ENCODE measurements at regions not wholly inside any gene's neighbourhood (a gene's known extent, or its start where the extent isn't known, plus 50 kb on each side); places are given as distances from the start of the nearest gene placed in this dataset.
"Not testable (repeated sequence)": the region's sequence is repeated elsewhere in the genome, so short reads cannot be mapped to it uniquely, and the experiment has no call there.

GRCh38 chr7:26087321-26088091, 64.5 kb upstream of the NFE2L3 start:
- TF ChIP-seq CTCF (IDR thresholded peaks at IDR 0.05; ENCODE audit: unreplicated experiment) = no peak

GRCh38 chr7:26089469-26089868, 62.5 kb upstream of the NFE2L3 start:
- not testable (repeated sequence) for H3K9me3 Mint-ChIP-seq (ENCODE audit: unreplicated experiment); H3K36me3 Mint-ChIP-seq (ENCODE audit: low read depth, unreplicated experiment); H3K4me1 Mint-ChIP-seq (ENCODE audit: unreplicated experiment); DNase-seq (ENCODE audit: low spot score); H3K27ac Mint-ChIP-seq (ENCODE audit: unreplicated experiment); H3K27me3 Mint-ChIP-seq (ENCODE audit: unreplicated experiment); H3K4me3 Mint-ChIP-seq (ENCODE audit: unreplicated experiment)

More at GRCh38 chr7:26087321-26088091, 64.5 kb upstream of the NFE2L3 start:
- Mint-ChIP-seq H3K36me3 (ENCODE audit: low read depth, unreplicated experiment) (no peaks in the 10 kb centered on the region), H3K27me3 (ENCODE audit: unreplicated experiment) (no peaks in the 10 kb centered on the region), H3K9me3 (ENCODE audit: unreplicated experiment) (no peaks in the 10 kb centered on the region), H3K4me3 (ENCODE audit: unreplicated experiment) (no peak overlapping the region), H3K27ac (ENCODE audit: unreplicated experiment) (no peak overlapping the region), H3K4me1 (ENCODE audit: unreplicated experiment) (peaks cover 9% of the 10 kb centered on the region)
- no peak for DNase-seq (ENCODE audit: low spot score)

- DNase-seq (ENCODE audit: low spot score) = no peak
- no peak overlapping the region for H3K27ac Mint-ChIP-seq (ENCODE audit: unreplicated experiment)
- TF ChIP-seq CTCF (IDR thresholded peaks at IDR 0.05; ENCODE audit: unreplicated experiment) = peak; percentile 44
- H3K4me3 Mint-ChIP-seq (ENCODE audit: unreplicated experiment) = no peak overlapping the region
- H3K27me3 Mint-ChIP-seq (ENCODE audit: unreplicated experiment) = no peaks in the 10 kb centered on the region
- no peaks in the 10 kb centered on the region for H3K9me3 Mint-ChIP-seq (ENCODE audit: unreplicated experiment)
- peaks cover 9% of the 10 kb centered on the region for H3K4me1 Mint-ChIP-seq (ENCODE audit: unreplicated experiment)
- H3K36me3 Mint-ChIP-seq (ENCODE audit: low read depth, unreplicated experiment) = no peaks in the 10 kb centered on the region
Observed at GRCh38 chr7:26090927-26091519, 61.0 kb upstream of the NFE2L3 start.

GRCh38 chr7:26091933-26092332, 60.1 kb upstream of the NFE2L3 start:
- H3K36me3 Mint-ChIP-seq (ENCODE audit: low read depth, unreplicated experiment) = no peaks in the 10 kb centered on the region
- peak; percentile 39 for TF ChIP-seq CTCF (IDR thresholded peaks at IDR 0.05; ENCODE audit: unreplicated experiment)
- DNase-seq (ENCODE audit: low spot score) = peak; percentile 20
- peak overlapping the region; percentile 16 for H3K4me3 Mint-ChIP-seq (ENCODE audit: unreplicated experiment)
- peak overlapping the region; percentile 8 for H3K27ac Mint-ChIP-seq (ENCODE audit: unreplicated experiment)
- H3K4me1 Mint-ChIP-seq (ENCODE audit: unreplicated experiment) = peaks cover 9% of the 10 kb centered on the region
- peaks cover 1% of the 10 kb centered on the region for H3K27me3 Mint-ChIP-seq (ENCODE audit: unreplicated experiment)
- no peaks in the 10 kb centered on the region for H3K9me3 Mint-ChIP-seq (ENCODE audit: unreplicated experiment)

GRCh38 chr7:26093023-26093422, 59.0 kb upstream of the NFE2L3 start:
- H3K27me3 Mint-ChIP-seq (ENCODE audit: unreplicated experiment) = peaks cover 1% of the 10 kb centered on the region
- no peak overlapping the region for H3K4me3 Mint-ChIP-seq (ENCODE audit: unreplicated experiment)
- DNase-seq (ENCODE audit: low spot score) = no peak
- no peak overlapping the region for H3K27ac Mint-ChIP-seq (ENCODE audit: unreplicated experiment)
- peaks cover 9% of the 10 kb centered on the region for H3K4me1 Mint-ChIP-seq (ENCODE audit: unreplicated experiment)
- H3K36me3 Mint-ChIP-seq (ENCODE audit: low read depth, unreplicated experiment) = no peaks in the 10 kb centered on the region
- H3K9me3 Mint-ChIP-seq (ENCODE audit: unreplicated experiment) = no peaks in the 10 kb centered on the region
- no peak for TF ChIP-seq CTCF (IDR thresholded peaks at IDR 0.05; ENCODE audit: unreplicated experiment)
